Adrenal gland (tissue), 5 donors: ENCODE measurements at regions not wholly inside any gene's neighbourhood (a gene's known extent, or its start where the extent isn't known, plus 50 kb on each side); places are given as distances from the start of the nearest gene placed in this dataset.

Experiments
- CTCF ChIP-seq, 6 experiments: fragments of 450-650 bp in 4 of 6; fragments of 200-600 bp in 2 of 6; sonication (generic) in 1 of 6; IDR thresholded peaks; 1 replicate in 5 of 6; 2 replicates in 1 of 6; pipeline versions ENCODE4 v1.5.1 to v1.8.0; 2016 to 2021; ENCODE audit warnings: antibody characterized with exemption in 6 of 6, mild to moderate bottlenecking in 2 of 6, moderate library complexity in 1 of 6
- POLR2A ChIP-seq, 2 donors: fragments of 450-650 bp; IDR thresholded peaks; one replicate each; pipeline ENCODE4 v1.6.1; 2017; ENCODE audit warnings: antibody characterized with exemption in 2 of 2, mild to moderate bottlenecking in 2 of 2, moderate library complexity in 1 of 2
- donor health status: DM: no; HTN: no; CAD: no.

- TF ChIP-seq POLR2A (IDR thresholded peaks at IDR 0.05), result no peak
- no peak for TF ChIP-seq CTCF (IDR thresholded peaks at IDR 0.05)
Measured at GRCh38 chr2:150690870-150691269, 203.4 kb upstream of the RND3 start.
